GM21825 (cell line): ENCODE measurements at regions not wholly inside any gene's neighbourhood (a gene's known extent, or its start where the extent isn't known, plus 50 kb on each side); places are given as distances from the start of the nearest gene placed in this dataset.

ENCODE experiments used
- ATAC-seq: cut with Tn5 transposase; IDR thresholded peaks from one replicate; pipeline ENCODE4 v1.9.1; 2021; ENCODE audit warnings: mild to moderate bottlenecking, moderate library complexity; ENCODE audit not compliant: unreplicated experiment

- no peak for ATAC-seq
These were observed 135.9 kb downstream of the PAH start for GRCh38 chr12:102781117-102781516.

- ATAC-seq: no peak
These were observed 141.0 kb downstream of the PAH start for GRCh38 chr12:102776041-102776440.

- ATAC-seq: no peak
These were observed 147.6 kb downstream of the PAH start for GRCh38 chr12:102769323-102769916.

- ATAC-seq: no peak
These were observed 150.1 kb downstream of the PAH start for GRCh38 chr12:102766961-102767360.

- ATAC-seq: no peak
These were observed 151.3 kb downstream of the PAH start for GRCh38 chr12:102765736-102766135.

GRCh38 chr12:102763471-102763870 lies 153.6 kb downstream of the PAH start:
- no peak for ATAC-seq

- ATAC-seq: no peak
These were observed 154.0 kb downstream of the PAH start for GRCh38 chr12:102763061-102763460.

GRCh38 chr12:102760322-102760721 lies 156.7 kb downstream of the PAH start:
- ATAC-seq: no peak

GRCh38 chr12:102759466-102759865 lies 157.6 kb downstream of the PAH start:
- no peak for ATAC-seq

GRCh38 chr12:102757882-102758226 lies 159.2 kb downstream of the PAH start:
- ATAC-seq: no peak

GRCh38 chr12:102757154-102757881 lies 159.7 kb downstream of the PAH start:
- no peak for ATAC-seq

GRCh38 chr12:102756530-102756929 lies 160.5 kb downstream of the PAH start:
- no peak for ATAC-seq

GRCh38 chr12:102755266-102755665 lies 161.8 kb downstream of the PAH start:
- no peak for ATAC-seq

- ATAC-seq: no peak
These were observed 163.2 kb downstream of the PAH start for GRCh38 chr12:102753802-102754201.

GRCh38 chr12:102748704-102749103 lies 168.3 kb downstream of the PAH start:
- ATAC-seq: no peak

- ATAC-seq: no peak
These were observed 170.1 kb downstream of the PAH start for GRCh38 chr12:102746963-102747362.

GRCh38 chr12:102745971-102746600 lies 171.0 kb downstream of the PAH start:
- no peak for ATAC-seq

GRCh38 chr12:102741196-102741595 lies 175.8 kb downstream of the PAH start:
- no peak for ATAC-seq

GRCh38 chr12:102740141-102740955 lies 176.7 kb downstream of the PAH start:
- ATAC-seq: no peak

GRCh38 chr12:102736328-102736727 lies 180.7 kb downstream of the PAH start:
- no peak for ATAC-seq

GRCh38 chr12:102735104-102735503 lies 181.9 kb downstream of the PAH start:
- peak; percentile 92 for ATAC-seq

- ATAC-seq: no peak
These were observed 186.0 kb downstream of the PAH start for GRCh38 chr12:102730996-102731395.
